ENCODE measurements at regions not wholly inside any gene's neighbourhood (a gene's known extent, or its start where the extent isn't known, plus 50 kb on each side); places are given as distances from the start of the nearest gene placed in this dataset.

DNA sequence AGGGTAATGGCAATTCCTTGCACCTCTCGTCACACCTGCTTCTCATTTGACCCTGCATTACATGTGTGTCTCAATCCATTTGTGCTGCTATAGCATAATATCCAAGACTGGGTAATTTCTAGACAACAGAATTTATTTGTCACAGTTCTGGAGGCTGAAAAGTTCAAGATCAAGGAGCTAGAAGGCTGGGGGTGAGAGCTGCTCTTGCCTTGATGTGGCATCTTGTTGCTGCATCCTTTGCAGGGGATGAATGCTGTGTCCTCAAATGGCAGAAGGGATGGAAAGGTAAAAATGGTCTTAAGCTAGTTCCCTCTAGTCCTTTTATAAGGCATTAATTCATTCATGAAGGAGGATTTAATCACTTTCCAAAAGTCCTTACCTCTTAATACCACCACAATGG is 323.7 kb upstream of the RPS23 start:
- CTCF ChIA-PET, result interaction anchor here (0.5 to 1.1 kb wide), 2 partner anchors 14 to 16 kb away, joined by 3 read pairs; no protein-coding TSS in a partner anchor
- Mint-ChIP-seq H3K27me3 (ENCODE audit: low read depth) (no peaks in the 10 kb centered on the region), H3K36me3 (no peaks in the 10 kb centered on the region), H3K4me3 (no peak overlapping the region), H3K9me3 (peaks cover 5% of the 10 kb centered on the region), H3K27ac (no peak overlapping the region), H3K4me1 (peaks cover 22% of the 10 kb centered on the region)
- no peak for TF ChIP-seq TP53 (CRISPR knock-in tag; IDR thresholded peaks at IDR 0.05)
- TF ChIP-seq TEAD1 (CRISPR knock-in tag; IDR thresholded peaks at IDR 0.05), result no peak
- TF ChIP-seq SMAD4 (CRISPR knock-in tag; IDR thresholded peaks at IDR 0.05), result no peak
- TF ChIP-seq, protein P1, sequence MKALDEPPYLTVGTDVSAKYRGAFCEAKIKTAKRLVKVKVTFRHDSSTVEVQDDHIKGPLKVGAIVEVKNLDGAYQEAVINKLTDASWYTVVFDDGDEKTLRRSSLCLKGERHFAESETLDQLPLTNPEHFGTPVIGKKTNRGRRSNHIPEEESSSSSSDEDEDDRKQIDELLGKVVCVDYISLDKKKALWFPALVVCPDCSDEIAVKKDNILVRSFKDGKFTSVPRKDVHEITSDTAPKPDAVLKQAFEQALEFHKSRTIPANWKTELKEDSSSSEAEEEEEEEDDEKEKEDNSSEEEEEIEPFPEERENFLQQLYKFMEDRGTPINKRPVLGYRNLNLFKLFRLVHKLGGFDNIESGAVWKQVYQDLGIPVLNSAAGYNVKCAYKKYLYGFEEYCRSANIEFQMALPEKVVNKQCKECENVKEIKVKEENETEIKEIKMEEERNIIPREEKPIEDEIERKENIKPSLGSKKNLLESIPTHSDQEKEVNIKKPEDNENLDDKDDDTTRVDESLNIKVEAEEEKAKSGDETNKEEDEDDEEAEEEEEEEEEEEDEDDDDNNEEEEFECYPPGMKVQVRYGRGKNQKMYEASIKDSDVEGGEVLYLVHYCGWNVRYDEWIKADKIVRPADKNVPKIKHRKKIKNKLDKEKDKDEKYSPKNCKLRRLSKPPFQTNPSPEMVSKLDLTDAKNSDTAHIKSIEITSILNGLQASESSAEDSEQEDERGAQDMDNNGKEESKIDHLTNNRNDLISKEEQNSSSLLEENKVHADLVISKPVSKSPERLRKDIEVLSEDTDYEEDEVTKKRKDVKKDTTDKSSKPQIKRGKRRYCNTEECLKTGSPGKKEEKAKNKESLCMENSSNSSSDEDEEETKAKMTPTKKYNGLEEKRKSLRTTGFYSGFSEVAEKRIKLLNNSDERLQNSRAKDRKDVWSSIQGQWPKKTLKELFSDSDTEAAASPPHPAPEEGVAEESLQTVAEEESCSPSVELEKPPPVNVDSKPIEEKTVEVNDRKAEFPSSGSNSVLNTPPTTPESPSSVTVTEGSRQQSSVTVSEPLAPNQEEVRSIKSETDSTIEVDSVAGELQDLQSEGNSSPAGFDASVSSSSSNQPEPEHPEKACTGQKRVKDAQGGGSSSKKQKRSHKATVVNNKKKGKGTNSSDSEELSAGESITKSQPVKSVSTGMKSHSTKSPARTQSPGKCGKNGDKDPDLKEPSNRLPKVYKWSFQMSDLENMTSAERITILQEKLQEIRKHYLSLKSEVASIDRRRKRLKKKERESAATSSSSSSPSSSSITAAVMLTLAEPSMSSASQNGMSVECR (CRISPR knock-in tag; IDR thresholded peaks at IDR 0.05; ENCODE audit: borderline replicate concordance), result no peak
- TF ChIP-seq CBFB (CRISPR knock-in tag; IDR thresholded peaks at IDR 0.05; ENCODE audit: low read depth), result no peak
- TF ChIP-seq ZNF317 (CRISPR knock-in tag; IDR thresholded peaks at IDR 0.05; ENCODE audit: borderline replicate concordance, low read depth), result no peak
- TF ChIP-seq HMGA2 (CRISPR knock-in tag; IDR thresholded peaks at IDR 0.05), result no peak
- POLR2A ChIA-PET, result no interaction called here
- DNase-seq (ENCODE audit: low spot score) (no peak), ATAC-seq (no peak)

DNA sequence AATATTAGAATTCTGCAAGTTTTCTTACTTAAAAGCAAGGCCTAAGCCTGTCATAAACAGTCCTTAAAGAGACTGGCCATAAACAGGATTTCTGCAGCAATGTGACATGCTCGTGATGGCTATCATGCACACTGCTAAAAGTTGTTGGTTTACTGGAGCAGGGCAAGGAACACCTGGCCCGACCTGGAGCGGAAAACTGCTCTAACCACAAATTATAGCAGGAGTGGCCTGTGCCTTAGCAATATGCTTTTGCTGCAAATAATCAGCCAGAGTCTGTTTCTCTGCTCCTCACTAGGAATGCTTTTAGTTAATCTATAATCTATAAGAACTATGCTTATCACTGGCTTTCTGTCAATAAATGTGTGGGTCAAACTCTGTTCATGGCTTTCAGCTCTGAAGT is 322.9 kb upstream of the RPS23 start:
- Mint-ChIP-seq H3K4me3 (no peak overlapping the region), H3K27me3 (ENCODE audit: low read depth) (no peaks in the 10 kb centered on the region), H3K9me3 (peaks cover 1% of the 10 kb centered on the region), H3K36me3 (no peaks in the 10 kb centered on the region), H3K4me1 (peaks cover 24% of the 10 kb centered on the region), H3K27ac (no peak overlapping the region)
- ATAC-seq, result no peak
- TF ChIP-seq, protein P2, sequence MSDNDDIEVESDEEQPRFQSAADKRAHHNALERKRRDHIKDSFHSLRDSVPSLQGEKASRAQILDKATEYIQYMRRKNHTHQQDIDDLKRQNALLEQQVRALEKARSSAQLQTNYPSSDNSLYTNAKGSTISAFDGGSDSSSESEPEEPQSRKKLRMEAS (CRISPR knock-in tag; IDR thresholded peaks at IDR 0.05), result no peak
- ChIA-PET CTCF (interaction anchor here (1.1 kb wide), 1 partner anchor 13 kb away, joined by 3 read pairs; no protein-coding TSS in a partner anchor), POLR2A (no interaction called here)
- DNase-seq (ENCODE audit: low spot score), result no peak

DNA sequence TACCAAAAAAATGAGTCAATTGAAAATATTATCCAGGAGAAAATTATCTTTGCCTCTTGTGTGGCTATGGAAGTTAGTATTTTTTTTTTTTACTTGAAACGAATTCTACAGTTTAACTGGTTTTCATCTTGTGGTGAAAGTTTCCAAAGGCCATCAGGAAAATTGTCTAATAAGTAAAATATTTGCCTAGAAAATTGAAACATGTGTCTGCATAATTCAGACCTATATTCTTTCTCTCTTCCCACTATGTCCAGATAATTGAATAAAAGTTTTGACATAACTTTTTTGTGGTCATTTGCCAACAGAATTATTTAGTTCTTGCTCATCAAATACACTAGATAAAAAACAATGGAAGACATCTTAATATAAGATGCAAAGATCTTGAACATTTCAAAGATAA is 321.5 kb upstream of the RPS23 start:
- Mint-ChIP-seq H3K4me3 (no peak overlapping the region), H3K36me3 (no peaks in the 10 kb centered on the region), H3K27ac (no peak overlapping the region), H3K9me3 (no peaks in the 10 kb centered on the region), H3K4me1 (peaks cover 36% of the 10 kb centered on the region), H3K27me3 (ENCODE audit: low read depth) (no peaks in the 10 kb centered on the region)
- ATAC-seq, result no peak
- ChIA-PET CTCF (no interaction called here), POLR2A (no interaction called here)
- no peak for DNase-seq (ENCODE audit: low spot score)
- TF ChIP-seq ETV6 (CRISPR knock-in tag; IDR thresholded peaks at IDR 0.05), result no peak
- TF ChIP-seq ATF1 (CRISPR knock-in tag; IDR thresholded peaks at IDR 0.05), result no peak
- no peak for TF ChIP-seq GABPB1 (CRISPR knock-in tag; IDR thresholded peaks at IDR 0.05)
- TF ChIP-seq, protein P3, sequence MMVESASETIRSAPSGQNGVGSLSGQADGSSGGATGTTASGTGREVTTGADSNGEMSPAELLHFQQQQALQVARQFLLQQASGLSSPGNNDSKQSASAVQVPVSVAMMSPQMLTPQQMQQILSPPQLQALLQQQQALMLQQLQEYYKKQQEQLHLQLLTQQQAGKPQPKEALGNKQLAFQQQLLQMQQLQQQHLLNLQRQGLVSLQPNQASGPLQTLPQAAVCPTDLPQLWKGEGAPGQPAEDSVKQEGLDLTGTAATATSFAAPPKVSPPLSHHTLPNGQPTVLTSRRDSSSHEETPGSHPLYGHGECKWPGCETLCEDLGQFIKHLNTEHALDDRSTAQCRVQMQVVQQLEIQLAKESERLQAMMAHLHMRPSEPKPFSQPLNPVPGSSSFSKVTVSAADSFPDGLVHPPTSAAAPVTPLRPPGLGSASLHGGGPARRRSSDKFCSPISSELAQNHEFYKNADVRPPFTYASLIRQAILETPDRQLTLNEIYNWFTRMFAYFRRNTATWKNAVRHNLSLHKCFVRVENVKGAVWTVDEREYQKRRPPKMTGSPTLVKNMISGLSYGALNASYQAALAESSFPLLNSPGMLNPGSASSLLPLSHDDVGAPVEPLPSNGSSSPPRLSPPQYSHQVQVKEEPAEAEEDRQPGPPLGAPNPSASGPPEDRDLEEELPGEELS (CRISPR knock-in tag; IDR thresholded peaks at IDR 0.05), result no peak
- TF ChIP-seq, protein P1 (CRISPR knock-in tag; IDR thresholded peaks at IDR 0.05; ENCODE audit: borderline replicate concordance), result no peak
- no peak for TF ChIP-seq NFATC4 (CRISPR knock-in tag; IDR thresholded peaks at IDR 0.05)
- TF ChIP-seq, protein P4, sequence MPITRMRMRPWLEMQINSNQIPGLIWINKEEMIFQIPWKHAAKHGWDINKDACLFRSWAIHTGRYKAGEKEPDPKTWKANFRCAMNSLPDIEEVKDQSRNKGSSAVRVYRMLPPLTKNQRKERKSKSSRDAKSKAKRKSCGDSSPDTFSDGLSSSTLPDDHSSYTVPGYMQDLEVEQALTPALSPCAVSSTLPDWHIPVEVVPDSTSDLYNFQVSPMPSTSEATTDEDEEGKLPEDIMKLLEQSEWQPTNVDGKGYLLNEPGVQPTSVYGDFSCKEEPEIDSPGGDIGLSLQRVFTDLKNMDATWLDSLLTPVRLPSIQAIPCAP (CRISPR knock-in tag; IDR thresholded peaks at IDR 0.05), result no peak
- TF ChIP-seq, protein P5, sequence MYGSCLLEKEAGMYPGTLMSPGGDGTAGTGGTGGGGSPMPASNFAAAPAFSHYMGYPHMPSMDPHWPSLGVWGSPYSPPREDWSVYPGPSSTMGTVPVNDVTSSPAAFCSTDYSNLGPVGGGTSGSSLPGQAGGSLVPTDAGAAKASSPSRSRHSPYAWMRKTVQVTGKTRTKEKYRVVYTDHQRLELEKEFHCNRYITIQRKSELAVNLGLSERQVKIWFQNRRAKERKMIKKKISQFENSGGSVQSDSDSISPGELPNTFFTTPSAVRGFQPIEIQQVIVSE (CRISPR knock-in tag; IDR thresholded peaks at IDR 0.05; ENCODE audit: borderline replicate concordance), result no peak
- TF ChIP-seq SP1 (CRISPR knock-in tag; conservative IDR thresholded peaks at IDR 0.05), result no peak
- TF ChIP-seq, protein P6, sequence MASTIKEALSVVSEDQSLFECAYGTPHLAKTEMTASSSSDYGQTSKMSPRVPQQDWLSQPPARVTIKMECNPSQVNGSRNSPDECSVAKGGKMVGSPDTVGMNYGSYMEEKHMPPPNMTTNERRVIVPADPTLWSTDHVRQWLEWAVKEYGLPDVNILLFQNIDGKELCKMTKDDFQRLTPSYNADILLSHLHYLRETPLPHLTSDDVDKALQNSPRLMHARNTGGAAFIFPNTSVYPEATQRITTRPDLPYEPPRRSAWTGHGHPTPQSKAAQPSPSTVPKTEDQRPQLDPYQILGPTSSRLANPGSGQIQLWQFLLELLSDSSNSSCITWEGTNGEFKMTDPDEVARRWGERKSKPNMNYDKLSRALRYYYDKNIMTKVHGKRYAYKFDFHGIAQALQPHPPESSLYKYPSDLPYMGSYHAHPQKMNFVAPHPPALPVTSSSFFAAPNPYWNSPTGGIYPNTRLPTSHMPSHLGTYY (CRISPR knock-in tag; IDR thresholded peaks at IDR 0.05), result no peak
- no peak for TF ChIP-seq KAT7 (CRISPR knock-in tag; IDR thresholded peaks at IDR 0.05; ENCODE audit: borderline replicate concordance)
- no peak for TF ChIP-seq GTF2I (CRISPR knock-in tag; conservative IDR thresholded peaks at IDR 0.05)
